IPS-18c (cell line): ENCODE measurements at regions not wholly inside any gene's neighbourhood (a gene's known extent, or its start where the extent isn't known, plus 50 kb on each side); places are given as distances from the start of the nearest gene placed in this dataset.

Experiments
- H3K4me3 ChIP-seq: 2 replicates; pipeline ENCODE4 v1.7.0; 2013; ENCODE audit warnings: low read depth, mild to moderate bottlenecking, low read length, moderate library complexity; ENCODE audit not compliant: insufficient read depth
- H3K9me3 ChIP-seq: one replicate; pipeline ENCODE4 v1.6.1; 2013; ENCODE audit warnings: mild to moderate bottlenecking, low read length, moderate library complexity; ENCODE audit not compliant: control insufficient read depth, insufficient read depth

- Histone ChIP-seq H3K4me3 (no peak overlapping the region), H3K9me3 (no peaks in the 10 kb centered on the region)
Measured at GRCh38 chr22:27214691-27215090, 557.3 kb downstream of the MIAT start.

GRCh38 chr22:27215871-27216270, 558.5 kb downstream of the MIAT start:
- no peak overlapping the region for H3K4me3 ChIP-seq
- no peaks in the 10 kb centered on the region for H3K9me3 ChIP-seq

- Histone ChIP-seq H3K9me3 (no peaks in the 10 kb centered on the region), H3K4me3 (no peak overlapping the region)
Measured at GRCh38 chr22:27216444-27216843, 559.1 kb downstream of the MIAT start.

GRCh38 chr22:27217154-27217553, 559.8 kb downstream of the MIAT start:
- Histone ChIP-seq H3K4me3 (no peak overlapping the region), H3K9me3 (no peaks in the 10 kb centered on the region)

GRCh38 chr22:27218012-27218920, 560.9 kb downstream of the MIAT start:
- no peak overlapping the region for H3K4me3 ChIP-seq
- no peaks in the 10 kb centered on the region for H3K9me3 ChIP-seq

GRCh38 chr22:27219036-27219435, 561.6 kb downstream of the MIAT start:
- Histone ChIP-seq H3K4me3 (no peak overlapping the region), H3K9me3 (no peaks in the 10 kb centered on the region)

GRCh38 chr22:27220339-27220738, 563.0 kb downstream of the MIAT start:
- Histone ChIP-seq H3K9me3 (no peaks in the 10 kb centered on the region), H3K4me3 (no peak overlapping the region)

- H3K9me3 ChIP-seq, result no peaks in the 10 kb centered on the region
- no peak overlapping the region for H3K4me3 ChIP-seq
Measured at GRCh38 chr22:27222178-27222577, 564.8 kb downstream of the MIAT start.

- H3K4me3 ChIP-seq, result no peak overlapping the region
- H3K9me3 ChIP-seq, result no peaks in the 10 kb centered on the region
Measured at GRCh38 chr22:27223317-27224177, 566.2 kb downstream of the MIAT start.

GRCh38 chr22:27224485-27225374, 567.3 kb downstream of the MIAT start:
- Histone ChIP-seq H3K9me3 (no peaks in the 10 kb centered on the region), H3K4me3 (no peak overlapping the region)

GRCh38 chr22:27226666-27227065, 569.3 kb downstream of the MIAT start:
- Histone ChIP-seq H3K4me3 (no peak overlapping the region), H3K9me3 (no peaks in the 10 kb centered on the region)

GRCh38 chr22:27228771-27229170, 571.4 kb downstream of the MIAT start:
- Histone ChIP-seq H3K4me3 (no peak overlapping the region), H3K9me3 (no peaks in the 10 kb centered on the region)

- no peak overlapping the region for H3K4me3 ChIP-seq
- H3K9me3 ChIP-seq, result no peaks in the 10 kb centered on the region
Measured at GRCh38 chr22:27230189-27230588, 571.4 kb downstream of the MN1 start.

- no peaks in the 10 kb centered on the region for H3K9me3 ChIP-seq
- H3K4me3 ChIP-seq, result no peak overlapping the region
Measured at GRCh38 chr22:27231266-27231665, 570.3 kb downstream of the MN1 start.

GRCh38 chr22:27232077-27232476, 569.5 kb downstream of the MN1 start:
- Histone ChIP-seq H3K4me3 (no peak overlapping the region), H3K9me3 (no peaks in the 10 kb centered on the region)

GRCh38 chr22:27237080-27237741, 564.3 kb downstream of the MN1 start:
- no peaks in the 10 kb centered on the region for H3K9me3 ChIP-seq
- H3K4me3 ChIP-seq, result no peak overlapping the region
